HepG2 (cell line): ENCODE measurements at regions not wholly inside any gene's neighbourhood (a gene's known extent, or its start where the extent isn't known, plus 50 kb on each side); places are given as distances from the start of the nearest gene placed in this dataset.

Experiments used
- POLR2A ChIP-seq, 2 experiments: IDR thresholded peaks; 2 replicates each; pipeline ENCODE4 v1.6.1; 2011; ENCODE audit warnings: low read depth in 2 of 2, low read length in 2 of 2, mild to moderate bottlenecking in 1 of 2, moderate library complexity in 1 of 2; ENCODE audit not compliant: insufficient read depth in 1 of 2
- POLR2AphosphoS2 ChIP-seq: IDR thresholded peaks from 2 replicates; pipeline ENCODE4 v1.6.1; 2011; ENCODE audit warnings: low read depth, low read length, improper control_type of control experiment

DNA sequence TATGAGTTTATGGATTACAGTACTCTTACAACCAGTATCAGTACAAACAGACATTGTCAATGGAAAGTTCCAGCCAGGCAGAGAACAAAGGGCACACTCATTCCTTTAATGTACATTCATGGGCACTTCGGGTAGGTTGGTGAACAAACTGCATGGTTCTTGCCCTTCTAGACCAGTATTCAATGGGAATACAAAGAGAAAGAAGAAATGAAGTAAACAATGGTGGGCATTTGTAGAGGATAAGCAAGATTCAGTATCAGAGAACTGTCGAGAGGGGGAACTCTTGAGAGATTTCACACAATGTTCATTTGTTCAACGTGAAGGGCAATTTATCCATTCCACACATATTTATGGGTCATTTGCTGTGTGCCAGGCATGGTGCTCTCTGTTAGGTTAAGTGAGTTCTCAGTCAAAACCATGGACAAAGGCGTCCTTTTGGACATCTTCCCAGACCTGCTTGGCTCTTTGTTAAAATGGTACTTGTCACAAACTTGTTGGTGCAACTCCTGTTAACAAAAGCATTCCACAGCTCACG, 714.8 kb downstream of the DHX35 start:
- TF ChIP-seq POLR2AphosphoS2 (no peak), POLR2A (IDR thresholded peaks at IDR 0.05; ENCODE audit: insufficient read depth in 1 of 2, low read depth in 2 of 2, low read length in 2 of 2) (no peak)
